HTERT RPE-1 (cell line): ENCODE measurements at regions not wholly inside any gene's neighbourhood (a gene's known extent, or its start where the extent isn't known, plus 50 kb on each side); places are given as distances from the start of the nearest gene placed in this dataset.

Experiments used
- in situ Hi-C: fragments of 300-500 bp; cut with MboI; formaldehyde crosslinking; loops from 4 replicates; pipeline ENCODE4 v1.14.3; 2020; ENCODE audit warnings: low sequenced_read_pairs

DNA sequence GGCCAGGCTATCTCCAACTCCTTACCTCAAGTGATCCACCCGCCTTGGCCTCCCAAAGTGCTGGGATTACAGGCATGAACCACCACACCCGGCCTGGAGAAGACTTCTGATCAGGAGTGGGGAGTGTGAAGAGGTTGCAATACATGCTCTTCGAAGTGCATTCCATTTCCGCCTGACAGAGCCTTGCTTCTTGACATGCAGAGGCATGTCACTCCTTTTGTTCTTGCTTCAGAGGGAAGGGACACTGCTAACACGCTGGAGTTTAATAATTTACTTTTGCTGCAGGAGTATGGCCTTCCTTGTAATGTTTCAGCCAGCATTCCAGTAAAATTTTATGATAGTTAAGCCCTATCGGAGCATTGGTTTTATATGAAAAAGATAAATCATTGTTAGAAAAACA is 74.9 kb downstream of the SLC25A47 start:
- in situ Hi-C loops: no loop called here

DNA sequence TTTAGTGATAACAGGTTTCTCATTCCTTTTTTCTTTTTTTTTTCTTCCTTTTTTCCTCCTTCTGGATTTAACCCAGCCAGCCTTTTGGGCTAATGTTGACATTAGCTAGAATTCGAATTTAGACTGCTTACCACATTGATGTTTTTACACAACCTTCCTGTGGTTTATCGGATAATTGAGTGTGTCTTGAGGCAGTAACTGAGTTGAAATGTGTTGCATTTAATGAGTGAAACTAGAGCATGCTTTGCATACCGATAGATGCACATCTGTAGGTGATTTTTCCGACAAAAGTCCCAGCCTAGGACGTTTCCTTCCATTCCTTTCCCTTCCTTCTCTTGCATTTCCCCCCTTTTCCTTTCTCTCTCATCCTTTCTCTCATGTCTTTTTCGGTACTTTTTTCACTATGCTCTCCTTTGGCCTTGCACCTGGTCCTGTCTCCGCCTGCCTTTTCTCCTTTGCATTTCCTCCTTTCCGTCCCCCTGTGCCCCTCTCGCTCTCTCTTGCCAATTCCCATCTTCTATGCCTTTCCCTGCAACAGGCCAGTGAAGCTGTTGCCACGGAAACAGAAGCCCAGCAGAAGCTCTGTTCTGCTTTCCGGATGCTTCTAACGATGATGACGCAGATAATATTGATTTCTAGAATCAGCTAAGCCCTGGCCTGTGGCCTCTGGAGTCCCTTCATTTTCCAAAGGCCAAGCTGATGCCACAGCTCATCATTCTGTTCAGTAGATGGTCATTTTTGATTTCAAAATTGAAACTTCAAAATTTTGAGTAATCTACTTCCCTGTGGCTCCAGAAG is 76.1 kb downstream of the SLC25A47 start:
- in situ Hi-C loops: no loop called here

DNA sequence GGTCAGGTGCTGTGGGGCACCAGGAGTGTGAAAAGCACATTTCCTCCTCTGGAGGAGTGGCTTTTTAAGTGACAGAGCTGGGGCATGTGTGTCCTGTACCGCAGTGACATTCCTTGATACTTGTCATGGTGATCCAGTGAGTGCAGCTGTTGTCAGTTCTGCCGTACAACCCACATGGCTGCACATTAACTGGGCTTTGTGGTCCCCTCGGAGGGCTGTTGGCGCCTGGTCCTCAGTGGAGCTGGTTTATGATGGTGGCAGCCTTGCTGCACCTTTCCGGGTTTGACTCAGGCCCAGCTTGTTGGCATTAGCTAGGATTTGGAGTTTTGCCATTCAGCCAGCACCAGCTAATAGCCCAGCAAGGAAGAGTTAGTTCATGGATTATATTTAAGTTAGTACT is 77.0 kb downstream of the SLC25A47 start:
- in situ Hi-C loops: loop anchor here (25.0 kb wide), 1 partner anchor 237 kb away; no protein-coding TSS in a partner anchor

DNA sequence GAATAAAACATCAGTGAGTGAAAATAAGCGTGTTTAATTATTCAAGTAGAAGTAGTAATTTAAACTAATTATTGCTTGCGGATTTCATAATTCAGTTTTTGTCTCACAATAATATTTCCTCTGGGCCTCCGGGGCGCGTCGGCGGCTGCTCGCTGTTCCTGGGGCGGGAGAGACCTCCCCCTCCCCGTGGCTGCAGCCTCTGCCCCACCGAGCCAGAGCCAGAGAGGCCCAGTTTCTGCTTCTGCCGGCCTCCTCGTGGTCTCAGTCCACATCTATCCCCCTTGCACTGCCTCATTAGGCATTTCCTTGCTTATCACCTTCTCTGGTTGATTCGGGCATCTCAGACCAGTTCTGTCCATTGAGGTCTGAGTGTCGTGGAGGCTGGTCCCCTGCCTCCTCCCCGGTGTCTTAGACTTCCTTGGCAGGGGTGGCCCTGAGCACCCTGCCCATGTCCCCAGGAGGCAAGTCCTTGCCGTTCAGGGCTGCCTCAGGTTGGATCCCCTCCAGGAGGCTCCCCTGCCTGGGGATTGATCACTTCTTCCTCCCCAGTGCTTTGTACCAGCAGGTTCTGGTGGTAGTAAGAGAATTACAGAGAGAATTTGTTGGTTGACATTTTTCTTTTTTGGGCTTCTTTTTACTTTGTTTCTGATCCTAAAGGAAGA is 78.0 kb downstream of the SLC25A47 start:
- in situ Hi-C loops: loop anchor here (25.0 kb wide), 1 partner anchor 236 kb away; no protein-coding TSS in a partner anchor

DNA sequence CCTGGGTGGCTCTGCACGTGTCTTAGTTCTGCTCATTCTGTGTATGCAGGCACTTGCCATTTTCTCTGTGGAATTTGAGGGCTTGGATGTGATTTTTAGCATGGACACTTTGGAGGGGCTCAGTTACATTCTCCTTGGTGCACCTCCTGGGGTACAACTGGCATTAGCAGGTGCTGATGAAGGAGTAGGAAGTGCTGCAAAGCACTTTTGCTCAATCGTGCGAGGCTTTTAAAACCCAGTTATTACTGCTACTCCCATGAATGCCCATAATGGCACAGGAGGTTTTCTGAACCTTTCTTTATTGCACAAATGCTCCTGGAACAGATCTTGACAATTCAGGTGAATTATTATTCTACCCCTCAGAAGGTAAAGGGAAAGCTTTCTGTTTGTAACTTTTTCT is 78.7 kb downstream of the SLC25A47 start:
- in situ Hi-C loops: loop anchor here (25.0 kb wide), 1 partner anchor 236 kb away; no protein-coding TSS in a partner anchor

DNA sequence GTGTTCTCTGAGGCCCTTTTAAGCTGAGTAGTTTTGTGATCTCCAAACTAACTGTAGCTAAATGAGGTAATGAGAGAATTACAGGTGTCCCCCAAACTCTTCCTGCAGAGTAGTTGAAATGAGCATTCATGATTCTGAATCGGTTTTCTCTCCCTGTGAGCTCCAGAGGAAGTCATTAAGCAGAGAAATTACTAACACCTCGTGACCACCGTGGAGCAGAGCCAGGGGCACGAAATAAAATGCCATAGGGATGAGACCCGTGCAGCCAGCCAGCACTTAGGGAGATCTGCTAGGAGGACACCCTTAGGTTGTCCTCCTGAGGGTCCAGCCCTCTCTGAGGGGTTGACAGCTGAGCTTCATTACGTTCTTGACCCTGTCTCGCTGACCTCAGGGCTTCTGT is 79.5 kb downstream of the SLC25A47 start:
- in situ Hi-C loops: loop anchor here (25.0 kb wide), 1 partner anchor 235 kb away; no protein-coding TSS in a partner anchor

DNA sequence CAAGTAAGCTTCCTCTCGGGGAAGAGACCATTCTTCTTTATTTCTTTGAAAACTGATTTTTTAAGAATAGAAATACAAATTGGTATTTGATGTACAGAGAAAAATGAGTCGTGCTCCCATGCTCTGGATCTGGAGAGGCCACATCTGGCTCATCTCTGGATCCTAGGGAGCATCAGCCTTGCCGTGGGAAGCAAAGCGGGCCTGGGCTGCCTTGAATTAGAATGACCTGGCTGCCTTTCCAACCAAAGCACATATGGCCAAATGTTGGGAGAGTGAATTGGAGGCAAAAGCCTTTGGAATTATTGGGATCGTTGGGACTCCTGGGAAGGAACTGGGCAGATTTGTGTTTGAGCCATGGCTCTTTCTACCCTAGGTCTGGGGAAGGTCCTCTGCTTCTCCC is 80.0 kb downstream of the SLC25A47 start:
- in situ Hi-C loops: loop anchor here (25.0 kb wide), 1 partner anchor 234 kb away; no protein-coding TSS in a partner anchor

DNA sequence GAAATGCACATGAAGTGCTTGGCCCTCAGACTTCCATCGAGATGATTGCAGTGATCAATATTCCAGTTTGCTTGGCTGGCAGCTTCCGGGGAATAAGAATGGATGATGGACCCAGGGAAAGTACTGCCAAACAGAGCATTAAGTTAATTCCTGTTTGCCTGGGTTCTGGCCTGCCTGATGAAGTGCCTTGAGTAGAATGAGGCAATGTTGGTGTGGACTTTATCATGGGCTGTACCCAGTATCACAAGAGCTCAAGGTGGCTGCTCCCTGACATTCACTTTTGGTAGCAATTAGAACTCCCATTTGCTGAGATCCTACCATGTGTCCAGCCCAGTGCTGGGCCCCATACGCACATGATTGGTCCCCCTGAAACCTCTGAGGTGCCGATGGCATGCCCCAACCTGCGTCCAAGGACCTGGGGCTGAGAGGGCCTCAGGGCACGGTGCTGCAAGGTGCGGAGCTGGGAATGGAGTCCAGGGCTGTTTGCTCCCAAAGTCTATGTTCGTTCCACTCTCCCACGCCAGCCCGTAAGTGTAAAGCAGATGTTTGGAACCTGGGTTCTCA is 80.7 kb downstream of the SLC25A47 start:
- in situ Hi-C loops: loop anchor here (25.0 kb wide), 1 partner anchor 233 kb away; no protein-coding TSS in a partner anchor

DNA sequence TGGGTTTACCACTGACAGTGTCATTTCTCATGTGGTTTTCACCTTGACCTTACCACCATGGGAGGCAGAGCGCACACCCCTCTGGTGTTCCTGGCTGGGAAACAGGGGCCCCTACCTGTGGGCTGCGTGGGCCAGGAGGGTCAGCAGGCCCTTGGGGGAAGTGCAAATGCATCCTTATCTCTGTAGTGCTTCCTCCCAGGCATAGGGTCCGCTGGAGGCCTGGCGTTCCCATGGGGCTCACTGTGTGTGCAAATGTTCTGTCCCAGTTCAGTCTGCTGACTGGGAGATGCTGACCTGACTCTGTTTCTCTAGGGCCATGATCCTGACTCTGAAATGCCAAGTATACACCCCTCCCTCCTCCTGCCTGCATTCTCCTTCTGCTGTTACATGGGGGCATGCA is 81.3 kb downstream of the SLC25A47 start:
- in situ Hi-C loops: loop anchor here (25.0 kb wide), 1 partner anchor 233 kb away; no protein-coding TSS in a partner anchor

DNA sequence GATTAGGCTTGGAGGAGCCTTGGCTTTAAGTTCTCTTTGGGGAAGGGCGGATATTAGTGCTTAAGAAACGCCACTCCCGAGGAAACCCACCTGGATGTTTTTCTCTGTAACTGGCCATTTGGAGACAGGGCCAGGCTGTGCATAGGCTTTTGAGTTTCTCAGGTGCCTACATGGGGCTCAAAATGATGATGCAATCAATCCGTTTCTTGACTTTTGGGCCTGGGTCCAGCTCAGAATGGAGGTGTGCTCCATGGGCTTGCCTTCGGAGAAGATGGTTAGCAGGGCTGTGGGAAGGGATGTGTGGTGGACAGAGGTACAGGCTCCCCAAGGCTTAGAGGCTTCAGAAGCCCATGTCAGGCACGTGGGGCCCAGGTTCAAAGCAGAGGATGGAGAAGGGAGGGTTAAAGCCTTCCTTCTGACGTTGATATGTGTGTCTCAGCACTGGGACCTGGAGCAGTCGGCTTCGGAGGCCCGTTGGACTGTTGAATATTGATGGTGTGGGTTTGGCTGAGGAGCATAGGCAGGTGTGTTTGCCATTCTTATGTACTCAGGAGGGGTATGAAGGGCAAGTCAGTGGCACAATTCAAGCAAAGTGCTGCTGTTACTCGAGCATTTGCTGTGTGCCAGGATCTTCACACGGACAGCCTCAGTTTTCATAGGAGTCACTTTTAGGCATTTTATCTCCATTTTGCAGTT is 82.8 kb downstream of the SLC25A47 start:
- in situ Hi-C loops: loop anchor here (25.0 kb wide), 1 partner anchor 231 kb away; no protein-coding TSS in a partner anchor

DNA sequence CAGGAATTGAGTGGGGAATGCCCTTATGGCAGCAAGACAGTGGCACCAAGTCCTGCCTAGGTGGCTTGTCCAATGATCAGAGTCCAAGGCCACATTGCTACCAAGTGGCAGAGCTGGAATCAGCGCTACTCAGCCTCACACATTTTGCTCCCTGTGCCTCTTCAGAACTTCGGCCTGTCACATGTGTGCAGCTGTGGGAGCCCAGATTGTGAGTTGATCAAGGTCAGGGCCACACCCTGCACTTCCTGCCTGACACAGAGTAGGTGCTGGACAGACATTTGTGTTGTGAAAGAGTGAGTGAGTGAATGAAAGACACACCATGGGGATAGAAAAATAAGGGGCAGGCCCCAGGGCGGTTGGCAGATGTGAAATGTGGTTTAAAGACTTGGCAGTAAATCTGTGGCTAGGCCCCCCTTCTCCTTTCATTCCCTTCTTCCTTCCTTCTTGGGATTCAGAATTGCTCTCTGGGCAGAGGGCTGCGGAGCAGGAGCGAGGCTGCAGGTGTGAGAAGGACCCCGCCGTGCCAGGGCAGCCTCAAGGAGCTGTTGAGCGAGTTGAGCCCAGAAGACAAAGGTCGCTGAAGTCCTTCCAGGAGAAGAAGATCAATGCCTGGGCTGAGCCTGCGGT is 83.5 kb downstream of the SLC25A47 start:
- in situ Hi-C loops: loop anchor here (25.0 kb wide), 1 partner anchor 231 kb away; no protein-coding TSS in a partner anchor

DNA sequence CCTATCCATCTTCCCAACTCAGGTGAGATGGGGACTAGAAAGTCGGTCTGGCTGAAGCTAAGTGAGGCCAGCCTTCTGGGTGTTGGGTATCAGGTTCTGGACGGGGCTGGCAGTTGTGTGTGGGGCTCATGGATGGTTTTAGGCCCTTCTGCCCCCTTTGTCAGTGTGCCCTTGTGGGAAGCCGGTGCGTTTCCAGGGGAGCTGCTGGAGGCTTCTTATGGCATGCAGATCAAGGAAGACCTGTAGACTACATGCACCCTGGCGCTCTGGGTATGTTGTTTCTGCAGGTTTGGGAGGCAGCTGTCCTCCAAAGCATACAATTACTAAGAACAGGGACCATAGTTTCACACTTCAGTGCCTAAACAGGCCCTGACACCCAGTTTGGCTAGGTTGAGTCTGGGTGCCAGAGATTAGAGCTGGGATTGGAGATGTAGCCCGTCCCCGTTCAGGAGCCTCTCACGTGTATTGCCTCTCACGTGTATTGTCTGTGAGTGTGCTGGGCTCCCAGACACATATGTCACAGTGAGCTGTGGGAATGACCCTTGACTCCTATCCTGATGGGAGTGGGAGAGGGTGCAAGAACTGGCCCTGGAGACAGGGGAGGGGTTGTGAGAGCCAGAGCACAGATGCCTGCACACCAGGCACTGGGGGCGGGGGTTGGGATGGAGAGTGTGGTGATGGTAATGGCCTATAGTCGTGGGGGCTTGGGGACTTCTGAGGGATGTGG is 84.4 kb downstream of the SLC25A47 start:
- in situ Hi-C loops: loop anchor here (25.0 kb wide), 1 partner anchor 230 kb away; no protein-coding TSS in a partner anchor

DNA sequence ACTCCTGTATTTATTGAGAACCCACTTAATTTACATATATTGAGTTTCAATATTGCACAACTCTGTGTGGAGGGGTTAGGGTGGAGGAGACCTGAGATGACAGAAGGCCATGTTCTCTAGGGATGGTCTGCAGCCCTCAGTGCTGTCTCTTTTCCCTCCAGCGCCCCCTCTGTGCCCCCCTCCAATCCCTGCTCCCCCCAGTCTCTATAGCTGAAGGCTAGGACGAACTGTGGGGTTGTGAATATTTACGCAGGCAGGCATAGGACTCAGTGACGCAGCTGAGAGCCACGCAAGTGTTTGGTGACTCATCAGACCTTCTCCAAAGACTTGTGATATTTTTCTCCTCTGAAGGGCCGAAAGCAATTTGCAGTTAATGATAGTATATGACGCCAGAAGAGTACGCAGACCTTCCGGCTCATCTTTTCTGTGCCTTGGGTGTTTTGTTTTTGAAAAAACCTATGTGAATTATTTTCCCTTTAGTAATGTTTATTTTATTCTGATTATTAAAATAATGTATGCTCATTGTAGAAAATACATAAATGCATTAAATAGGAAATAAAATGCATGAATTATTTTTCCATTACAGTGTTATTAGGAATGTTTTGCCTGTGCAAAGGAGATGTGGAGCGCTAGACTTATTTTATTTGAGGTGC is 85.3 kb downstream of the SLC25A47 start:
- in situ Hi-C loops: loop anchor here (25.0 kb wide), 1 partner anchor 229 kb away; no protein-coding TSS in a partner anchor

DNA sequence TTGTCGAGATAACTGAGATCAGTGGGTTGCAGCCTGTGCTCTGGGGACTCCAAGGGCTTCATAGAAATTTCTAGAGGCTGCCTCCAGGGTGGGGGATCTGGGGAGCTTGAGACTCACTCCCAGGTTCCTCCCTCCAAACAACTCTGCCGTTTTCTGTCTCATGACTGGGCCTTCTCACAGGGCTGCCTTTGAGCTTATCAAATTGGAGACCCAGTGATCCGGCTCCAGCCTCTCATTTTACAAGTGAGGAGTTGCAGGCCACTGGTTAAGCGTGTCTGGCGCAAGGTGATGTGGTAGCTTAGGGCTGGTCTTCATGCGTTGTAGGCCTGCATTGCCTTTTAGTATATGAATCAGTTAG is 85.8 kb downstream of the SLC25A47 start:
- in situ Hi-C loops: loop anchor here (25.0 kb wide), 1 partner anchor 228 kb away; no protein-coding TSS in a partner anchor

DNA sequence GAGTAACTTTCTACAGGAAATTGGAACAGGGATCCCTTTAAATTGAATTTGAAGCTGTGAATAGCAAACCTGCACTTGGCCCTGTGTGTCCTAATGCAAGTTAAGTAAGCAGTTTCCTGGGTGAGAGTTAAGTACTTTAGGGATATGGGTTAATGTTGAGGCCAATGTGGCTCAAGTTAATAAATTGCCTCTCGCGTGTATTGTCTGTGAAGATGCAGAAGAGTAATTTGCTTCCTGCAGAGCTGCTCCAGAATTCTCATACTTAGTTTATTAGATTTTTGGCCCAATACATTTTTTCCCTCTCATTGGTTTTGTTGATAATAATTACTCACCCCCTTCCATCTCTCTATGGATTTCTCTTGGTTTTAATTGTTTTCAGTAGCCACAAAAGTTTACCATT is 86.5 kb downstream of the SLC25A47 start:
- in situ Hi-C loops: loop anchor here (25.0 kb wide), 1 partner anchor 228 kb away; no protein-coding TSS in a partner anchor

DNA sequence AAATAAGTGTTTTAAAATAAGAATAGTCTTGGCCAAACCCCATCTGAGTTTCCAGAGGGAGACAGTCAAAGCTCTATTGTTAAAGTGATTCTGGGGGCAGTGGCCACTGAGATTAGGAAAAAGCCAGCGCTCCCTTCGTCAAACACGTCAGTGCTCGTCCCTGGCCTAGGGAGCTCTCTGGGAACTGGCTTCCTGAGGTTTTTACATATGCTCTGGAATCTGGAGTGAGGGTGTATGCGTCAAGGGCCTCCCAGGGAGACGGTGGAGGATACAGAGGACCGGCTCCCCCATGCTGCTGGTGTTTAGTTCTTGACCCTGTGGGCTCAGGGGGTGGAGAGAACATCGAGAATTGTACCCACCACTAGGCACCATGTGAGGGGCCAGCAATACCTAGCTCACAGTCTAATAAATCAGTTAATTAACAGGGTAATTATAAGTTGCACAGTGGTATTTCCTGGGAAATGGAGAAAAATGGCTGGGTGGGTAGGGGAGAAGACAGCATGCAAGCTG is 87.0 kb downstream of the SLC25A47 start:
- in situ Hi-C loops: loop anchor here (25.0 kb wide), 1 partner anchor 227 kb away; no protein-coding TSS in a partner anchor

DNA sequence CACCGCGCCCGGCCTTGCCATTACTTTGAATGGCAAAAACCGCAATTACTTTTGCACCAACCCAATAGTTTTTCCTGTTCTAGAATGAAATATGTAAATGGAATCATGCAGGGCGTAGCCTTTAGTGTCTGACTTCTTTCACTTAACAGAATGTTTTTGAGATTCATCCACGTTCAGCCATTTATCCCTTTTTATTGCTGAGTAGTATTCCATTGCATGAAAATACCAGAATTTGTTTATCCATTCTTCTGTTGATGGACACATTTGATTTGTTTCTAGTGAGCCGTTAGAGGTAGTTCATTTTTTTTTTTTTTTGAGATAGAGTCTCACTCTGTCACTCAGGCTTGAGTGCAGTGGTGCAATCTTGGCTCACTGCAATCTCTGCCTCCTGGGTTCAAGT is 90.6 kb downstream of the SLC25A47 start:
- in situ Hi-C loops: loop anchor here (25.0 kb wide), 1 partner anchor 224 kb away; no protein-coding TSS in a partner anchor

DNA sequence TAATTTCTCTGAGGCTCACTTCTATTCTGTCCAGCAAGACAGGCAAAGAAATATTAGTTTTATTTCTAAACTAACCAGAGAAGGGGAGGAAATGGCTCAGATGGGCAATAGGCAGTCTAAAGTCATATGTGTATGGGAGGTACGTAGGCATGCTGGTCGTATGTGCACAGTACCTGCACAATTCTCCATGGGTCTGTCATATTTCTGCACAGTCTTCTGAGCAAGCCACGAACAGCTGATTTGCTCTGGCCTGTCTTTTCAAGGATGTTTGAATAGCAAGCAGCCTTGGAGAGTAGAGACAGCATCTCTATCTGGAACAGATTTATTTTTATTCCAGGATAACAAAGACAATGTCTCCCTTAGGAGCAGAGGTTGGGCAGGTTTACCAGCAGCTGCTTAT is 92.1 kb downstream of the SLC25A47 start:
- in situ Hi-C loops: loop anchor here (25.0 kb wide), 1 partner anchor 222 kb away; no protein-coding TSS in a partner anchor
